Skeletal muscle tissue (tissue), 3 donors: ENCODE measurements at regions not wholly inside any gene's neighbourhood (a gene's known extent, or its start where the extent isn't known, plus 50 kb on each side); places are given as distances from the start of the nearest gene placed in this dataset.

ENCODE experiments used
- H3K27ac ChIP-seq: one replicate; pipeline ENCODE4 v1.7.0; 2013; ENCODE audit warnings: mild to moderate bottlenecking, low read depth, low read length, inconsistent platforms
- H3K27me3 ChIP-seq, 3 donors: one replicate each; pipeline ENCODE4 v1.7.0; 2013; ENCODE audit warnings: low read length in 3 of 3; ENCODE audit not compliant: control insufficient read depth in 3 of 3, insufficient read depth in 3 of 3
- H3K36me3 ChIP-seq, 3 donors: one replicate each; pipeline ENCODE4 v1.7.0; 2013; ENCODE audit warnings: low read length in 3 of 3; ENCODE audit not compliant: control insufficient read depth in 3 of 3, insufficient read depth in 3 of 3
- H3K4me1 ChIP-seq, 3 donors: one replicate each; pipeline ENCODE4 v1.7.0; 2013; ENCODE audit warnings: low read length in 3 of 3, mild to moderate bottlenecking in 3 of 3; ENCODE audit not compliant: control insufficient read depth in 3 of 3, insufficient read depth in 3 of 3
- H3K4me3 ChIP-seq, 3 donors: one replicate each; pipeline ENCODE4 v1.7.0; 2013; ENCODE audit warnings: low read length in 3 of 3
- H3K9ac ChIP-seq, 3 donors: one replicate each; pipeline ENCODE4 v1.7.0; 2013; ENCODE audit warnings: low read length in 3 of 3, mild to moderate bottlenecking in 3 of 3, moderate library complexity in 2 of 3, low read depth in 1 of 3
- H3K9me3 ChIP-seq, 3 donors: one replicate each; pipeline ENCODE4 v1.7.0; 2013; ENCODE audit warnings: low read length in 3 of 3; ENCODE audit not compliant: control insufficient read depth in 3 of 3
- donor health status: Osteomylitis.

GRCh38 chr4:41326776-41327175 lies 70.0 kb downstream of the UCHL1 start:
- Histone ChIP-seq H3K9ac (no peak overlapping the region), H3K9me3 (no peaks in the 10 kb centered on the region), H3K4me1 (no peaks in the 10 kb centered on the region), H3K36me3 (no peaks in the 10 kb centered on the region), H3K4me3 (no peak overlapping the region), H3K27ac (no peak overlapping the region), H3K27me3 (no peaks in the 10 kb centered on the region)

- Histone ChIP-seq H3K27me3 (no peaks in the 10 kb centered on the region), H3K36me3 (no peaks in the 10 kb centered on the region), H3K4me1 (no peaks in the 10 kb centered on the region), H3K27ac (no peak overlapping the region), H3K9me3 (no peaks in the 10 kb centered on the region), H3K4me3 (no peak overlapping the region), H3K9ac (no peak overlapping the region)
These were observed 71.0 kb downstream of the UCHL1 start for GRCh38 chr4:41327770-41328169.

DNA sequence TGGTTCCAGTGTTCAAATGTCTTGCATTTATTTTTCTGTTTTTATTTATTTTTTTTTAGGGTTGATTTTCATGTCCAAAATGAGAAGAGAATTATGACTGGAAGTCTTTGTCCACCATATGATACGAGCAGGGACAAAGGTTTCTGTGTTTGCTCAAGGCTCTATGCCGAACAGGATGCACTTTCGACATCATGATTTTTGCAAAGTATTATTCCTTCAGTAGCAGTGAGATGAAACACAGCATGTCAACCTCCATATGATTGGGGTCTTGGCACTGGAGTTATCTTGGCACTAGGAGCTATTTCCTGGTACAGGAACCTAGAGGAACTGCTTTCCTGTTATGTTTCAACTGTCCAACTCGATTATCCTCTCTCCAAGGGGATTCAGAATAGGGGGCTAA lies 72.6 kb downstream of the UCHL1 start:
- H3K27ac ChIP-seq = no peak overlapping the region
- H3K4me1 ChIP-seq = no peaks in the 10 kb centered on the region
- H3K9me3 ChIP-seq = no peaks in the 10 kb centered on the region
- no peaks in the 10 kb centered on the region for H3K27me3 ChIP-seq
- no peak overlapping the region for H3K9ac ChIP-seq
- no peak overlapping the region for H3K4me3 ChIP-seq
- no peaks in the 10 kb centered on the region for H3K36me3 ChIP-seq

DNA sequence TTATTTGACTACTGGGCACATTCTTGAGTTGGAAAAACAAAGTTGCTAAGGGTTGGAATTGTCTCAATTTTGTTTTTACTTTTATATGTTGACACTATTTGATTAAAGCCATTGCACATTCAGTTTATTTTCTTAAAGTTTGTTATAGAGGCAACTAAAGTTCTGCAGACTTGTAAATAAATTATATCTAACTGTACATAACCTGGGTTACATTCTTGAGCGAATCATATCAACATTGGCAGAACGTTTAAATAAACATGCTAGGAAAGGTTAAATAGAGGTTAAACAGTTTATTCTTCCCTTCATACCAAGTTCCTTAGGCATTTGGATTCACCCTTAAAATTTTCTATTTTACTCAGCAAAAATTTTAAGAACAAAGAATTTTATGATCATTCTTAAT lies 74.5 kb downstream of the UCHL1 start:
- no peaks in the 10 kb centered on the region for H3K27me3 ChIP-seq
- H3K4me1 ChIP-seq = no peaks in the 10 kb centered on the region
- H3K36me3 ChIP-seq = no peaks in the 10 kb centered on the region
- no peak overlapping the region for H3K4me3 ChIP-seq
- no peak overlapping the region for H3K9ac ChIP-seq
- H3K27ac ChIP-seq = no peak overlapping the region
- H3K9me3 ChIP-seq = no peaks in the 10 kb centered on the region

DNA sequence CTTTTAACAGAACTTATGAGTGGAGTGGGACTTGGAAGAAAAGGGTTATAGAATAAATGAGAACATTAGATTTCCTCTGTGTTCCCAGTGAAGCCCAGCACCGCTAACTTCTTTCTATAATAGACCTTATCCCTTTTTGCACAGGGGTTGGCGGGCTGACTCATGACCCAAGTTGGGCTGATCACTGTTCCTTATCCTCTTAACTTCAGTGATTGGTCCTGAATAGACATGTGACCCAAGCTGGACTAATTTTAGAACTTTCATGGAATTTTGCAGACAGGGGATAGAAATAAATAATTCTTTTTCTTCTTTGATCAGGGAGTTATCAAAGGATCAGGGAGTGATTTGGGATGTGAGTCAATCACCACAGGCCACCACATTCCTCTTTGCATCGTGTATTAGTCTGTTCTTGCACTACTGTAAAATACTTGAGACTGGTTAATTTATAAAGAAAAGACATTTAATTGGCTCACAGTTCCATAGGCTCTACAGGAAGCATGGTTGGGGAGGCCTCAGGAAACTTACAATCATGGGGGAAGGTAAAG lies 75.9 kb downstream of the UCHL1 start:
- no peaks in the 10 kb centered on the region for H3K9me3 ChIP-seq
- H3K4me3 ChIP-seq = no peak overlapping the region
- no peaks in the 10 kb centered on the region for H3K27me3 ChIP-seq
- H3K27ac ChIP-seq = no peak overlapping the region
- H3K9ac ChIP-seq = no peak overlapping the region
- H3K4me1 ChIP-seq = no peaks in the 10 kb centered on the region
- no peaks in the 10 kb centered on the region for H3K36me3 ChIP-seq

DNA sequence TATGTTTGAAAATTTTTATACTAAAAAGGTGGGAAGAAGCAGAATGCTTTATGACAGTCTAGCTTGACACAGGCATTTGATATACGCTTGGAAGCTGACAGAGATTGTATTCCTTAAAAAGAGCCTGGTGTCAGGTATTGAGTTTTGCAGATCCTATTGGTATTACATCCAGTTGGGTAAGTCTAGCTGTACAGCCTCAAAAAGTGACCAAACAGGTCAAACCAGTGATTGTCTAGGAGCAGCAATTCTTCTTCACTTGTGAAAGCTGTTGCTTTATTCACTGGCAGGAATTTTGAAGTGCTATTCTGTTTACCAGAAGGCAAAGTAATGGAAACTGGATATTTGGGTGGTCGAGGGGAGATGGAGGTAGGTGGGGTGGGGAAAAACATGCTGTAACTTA lies 77.5 kb downstream of the UCHL1 start:
- no peak overlapping the region for H3K9ac ChIP-seq
- no peaks in the 10 kb centered on the region for H3K36me3 ChIP-seq
- no peaks in the 10 kb centered on the region for H3K4me1 ChIP-seq
- H3K9me3 ChIP-seq = no peaks in the 10 kb centered on the region
- H3K27me3 ChIP-seq = no peaks in the 10 kb centered on the region
- no peak overlapping the region for H3K27ac ChIP-seq
- H3K4me3 ChIP-seq = no peak overlapping the region

DNA sequence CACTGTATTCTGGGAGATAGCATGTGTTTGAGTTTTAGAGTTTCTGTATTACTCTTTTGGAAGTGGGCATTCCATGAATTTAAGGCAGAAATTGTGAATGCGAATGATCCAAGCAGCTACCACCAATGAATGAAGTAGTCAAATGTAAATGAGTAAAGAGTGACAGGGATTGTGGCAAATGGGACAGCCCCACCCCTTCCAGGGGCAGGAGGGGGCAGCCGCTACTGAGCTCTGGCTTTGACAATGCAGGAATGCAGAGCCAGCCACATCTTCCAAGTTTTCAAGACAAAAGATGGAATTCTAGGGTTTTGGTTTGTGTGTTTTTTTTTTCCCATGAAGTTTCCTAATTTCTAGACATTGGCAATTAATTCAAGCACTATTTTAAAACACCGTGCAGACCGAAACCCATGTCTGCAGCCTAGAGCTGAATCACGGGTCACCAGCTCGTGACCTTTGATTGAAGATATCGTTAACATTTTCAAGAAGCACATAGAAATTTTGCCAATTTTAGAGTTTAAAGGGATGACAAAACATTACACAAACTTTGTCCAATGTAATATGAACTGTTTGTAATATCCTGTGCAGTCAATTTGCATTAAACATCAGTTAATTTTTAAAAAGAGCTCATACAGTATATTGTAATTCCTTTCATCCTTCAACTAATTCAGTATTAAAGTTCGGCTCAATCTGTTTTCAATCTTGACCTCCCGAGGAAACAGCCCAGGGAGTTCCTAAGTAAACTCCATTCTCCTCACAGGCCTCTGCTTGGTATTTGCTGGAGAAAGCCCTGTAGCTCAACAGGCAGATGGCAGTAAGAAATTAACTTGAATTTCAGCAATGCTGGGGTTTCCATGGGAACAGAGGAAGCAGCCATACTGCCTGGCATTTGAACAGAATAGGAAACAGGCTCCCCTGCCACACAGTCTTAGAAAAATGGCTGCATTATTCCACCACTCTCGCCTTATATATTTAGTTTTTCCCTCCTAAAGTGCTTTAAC lies 83.4 kb downstream of the UCHL1 start:
- no peaks in the 10 kb centered on the region for H3K36me3 ChIP-seq
- no peak overlapping the region for H3K9ac ChIP-seq
- no peak overlapping the region for H3K4me3 ChIP-seq
- no peaks in the 10 kb centered on the region for H3K4me1 ChIP-seq
- no peak overlapping the region for H3K27ac ChIP-seq
- no peaks in the 10 kb centered on the region for H3K27me3 ChIP-seq
- H3K9me3 ChIP-seq = no peaks in the 10 kb centered on the region

DNA sequence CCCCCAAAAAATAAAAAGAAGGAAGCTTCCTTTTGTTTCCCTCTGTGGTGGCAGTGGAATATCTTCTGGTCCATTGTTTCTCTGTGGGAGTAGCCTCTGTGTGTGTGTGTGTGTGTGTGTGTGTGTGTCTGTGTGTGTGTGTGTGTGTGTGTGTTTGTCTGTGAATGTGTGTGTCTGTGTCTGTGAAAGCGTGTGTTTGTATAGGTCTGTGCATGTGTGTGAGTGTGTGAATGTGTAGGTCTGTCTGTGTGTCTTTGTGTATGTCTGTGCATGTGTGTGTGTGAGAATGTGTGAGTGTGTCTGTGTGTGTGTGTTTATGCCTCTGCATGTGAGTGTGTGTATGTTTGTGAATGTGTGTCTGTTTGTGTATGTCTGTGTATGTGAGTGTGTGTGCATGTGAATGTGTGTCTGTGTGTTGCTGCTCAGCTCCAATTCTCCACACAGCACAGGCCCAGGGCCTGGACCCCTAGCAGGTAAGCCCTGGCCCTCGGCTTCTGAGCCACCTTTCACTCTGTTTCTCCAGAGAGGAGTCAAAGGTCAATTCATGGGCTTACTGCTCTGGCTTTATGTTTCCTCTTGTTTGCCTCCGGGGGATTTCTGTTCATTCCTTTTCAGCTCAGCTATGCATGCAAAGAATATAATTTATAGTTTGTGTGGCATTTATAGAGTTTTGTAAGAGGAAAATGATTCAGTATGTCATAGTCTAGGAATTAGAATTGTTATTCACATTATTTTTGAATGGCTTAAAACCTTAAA lies 89.8 kb downstream of the UCHL1 start:
- H3K4me1 ChIP-seq = no peaks in the 10 kb centered on the region
- H3K4me3 ChIP-seq = no peak overlapping the region

DNA sequence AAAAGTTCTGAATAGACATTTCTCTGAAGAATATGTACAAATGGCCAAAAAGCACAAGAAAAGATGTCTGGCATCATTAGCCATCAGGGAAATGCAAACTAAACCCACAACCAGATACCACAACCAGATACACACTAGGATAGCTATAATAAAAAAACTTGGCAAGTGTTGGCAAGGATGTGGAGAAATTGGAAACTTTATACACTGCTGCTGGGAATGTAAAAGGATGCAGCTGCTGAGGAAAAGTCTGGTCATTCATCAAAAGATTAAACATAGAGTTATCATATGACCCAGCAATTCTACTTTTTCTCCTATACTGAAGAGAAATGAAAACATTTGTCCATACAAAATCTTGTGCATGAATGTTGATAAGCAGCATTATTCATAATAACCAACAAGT lies 92.3 kb downstream of the UCHL1 start:
- H3K4me3 ChIP-seq = no peak overlapping the region
- no peak overlapping the region for H3K9ac ChIP-seq
- H3K36me3 ChIP-seq = no peaks in the 10 kb centered on the region
- H3K27me3 ChIP-seq = no peaks in the 10 kb centered on the region
- H3K9me3 ChIP-seq = no peaks in the 10 kb centered on the region
- no peaks in the 10 kb centered on the region for H3K4me1 ChIP-seq
- no peak overlapping the region for H3K27ac ChIP-seq

More for the DNA sequence above, 89.8 kb downstream of the UCHL1 start:
- Histone ChIP-seq H3K36me3 (no peaks in the 10 kb centered on the region), H3K9me3 (no peaks in the 10 kb centered on the region), H3K9ac (no peak overlapping the region), H3K27ac (no peak overlapping the region), H3K27me3 (no peaks in the 10 kb centered on the region)
